ENCODE measurements at regions not wholly inside any gene's neighbourhood (a gene's known extent, or its start where the extent isn't known, plus 50 kb on each side); places are given as distances from the start of the nearest gene placed in this dataset.

DNA sequence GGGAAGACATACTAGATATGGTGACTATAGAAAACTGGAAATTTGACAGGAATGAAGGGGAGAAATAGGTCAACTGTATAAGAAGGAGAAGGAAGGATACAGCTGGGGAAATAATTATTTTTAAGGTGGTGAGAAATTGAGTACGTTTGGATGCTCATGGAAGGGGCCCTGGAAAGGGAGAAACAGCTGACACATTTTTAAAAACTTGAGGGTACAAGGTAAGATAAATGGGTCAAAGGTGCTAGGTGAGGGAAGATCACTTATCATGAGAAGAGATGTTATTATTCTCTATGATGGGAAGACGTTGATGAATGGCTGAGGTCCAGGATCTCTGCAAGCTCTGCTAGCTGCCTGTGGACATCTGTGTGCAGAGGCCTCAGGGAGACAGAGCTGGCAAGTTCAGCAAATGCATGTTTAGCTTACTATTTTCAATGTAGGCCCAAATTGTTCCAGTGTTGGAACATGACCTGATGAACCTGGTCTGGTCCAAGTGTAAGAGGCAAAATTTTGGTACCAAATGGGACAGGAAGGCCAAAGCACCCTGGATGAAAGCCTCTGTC, 181.7 kb downstream of the MTRR start:
- DNase-seq, result no peak

DNA sequence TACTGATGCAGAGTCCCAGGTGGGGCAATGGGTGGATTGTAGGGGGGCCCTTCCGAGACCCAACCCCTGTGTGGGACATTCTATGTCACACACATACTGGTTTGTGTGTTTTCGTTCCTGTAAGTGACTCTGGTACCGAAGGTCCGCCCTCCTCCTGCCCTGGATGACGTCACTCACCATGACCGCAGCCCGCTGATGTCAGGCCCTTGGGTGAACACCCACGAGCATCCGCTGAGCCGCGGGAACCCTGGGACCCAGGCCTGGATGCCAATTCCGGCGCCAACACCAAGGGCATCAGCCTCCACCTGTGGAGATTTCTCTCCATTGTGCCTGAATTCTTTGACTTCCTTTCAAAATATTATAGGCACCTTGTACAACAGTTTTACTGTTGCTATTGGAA, 184.3 kb downstream of the MTRR start:
- no peak for DNase-seq

DNA sequence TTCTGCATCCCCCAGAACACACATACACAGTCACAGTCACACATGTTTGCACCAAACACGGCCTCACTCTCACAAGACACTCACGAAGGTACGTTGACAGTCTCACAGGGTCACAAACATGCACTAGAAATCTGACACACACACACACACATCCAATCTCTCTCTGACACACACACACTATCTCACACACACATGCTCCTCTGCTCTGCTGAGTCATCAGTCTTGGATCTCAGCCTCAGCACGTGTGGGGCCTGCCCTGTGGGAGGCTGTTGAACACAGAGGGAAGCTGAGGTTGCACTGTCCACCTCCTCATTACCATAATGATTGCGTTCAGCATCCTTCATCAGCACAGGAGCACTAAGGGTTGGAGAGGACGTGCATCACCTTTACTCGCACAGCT, 188.8 kb downstream of the MTRR start:
- DNase-seq, result no peak

DNA sequence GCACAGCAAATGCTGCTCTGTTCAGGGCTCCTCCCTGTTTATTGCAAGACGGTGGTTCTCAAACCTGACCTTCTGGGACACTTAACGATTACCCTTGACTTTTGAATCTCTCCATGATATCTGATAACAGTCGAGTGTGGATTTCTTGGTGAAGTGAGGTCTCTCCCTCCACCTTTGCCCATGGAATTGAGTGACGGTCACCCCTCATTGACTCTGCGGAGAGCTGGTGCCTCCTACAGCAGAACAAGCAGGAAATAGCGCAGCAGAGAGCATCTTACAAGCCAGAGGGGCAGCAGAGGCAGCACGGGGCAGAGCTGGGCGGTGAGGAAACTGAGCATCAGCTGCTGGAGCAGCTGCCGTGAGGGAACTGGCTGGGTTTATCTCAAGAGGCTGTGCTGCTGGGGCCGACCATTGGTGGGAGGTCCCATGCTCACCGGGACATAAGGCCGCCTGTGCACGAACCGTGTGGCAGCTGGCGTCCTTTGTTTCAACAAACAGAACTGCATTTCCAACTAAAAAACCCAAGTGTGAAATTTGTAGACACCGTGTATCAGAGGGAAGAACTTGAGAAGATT, 189.8 kb downstream of the MTRR start:
- DNase-seq, result no peak

DNA sequence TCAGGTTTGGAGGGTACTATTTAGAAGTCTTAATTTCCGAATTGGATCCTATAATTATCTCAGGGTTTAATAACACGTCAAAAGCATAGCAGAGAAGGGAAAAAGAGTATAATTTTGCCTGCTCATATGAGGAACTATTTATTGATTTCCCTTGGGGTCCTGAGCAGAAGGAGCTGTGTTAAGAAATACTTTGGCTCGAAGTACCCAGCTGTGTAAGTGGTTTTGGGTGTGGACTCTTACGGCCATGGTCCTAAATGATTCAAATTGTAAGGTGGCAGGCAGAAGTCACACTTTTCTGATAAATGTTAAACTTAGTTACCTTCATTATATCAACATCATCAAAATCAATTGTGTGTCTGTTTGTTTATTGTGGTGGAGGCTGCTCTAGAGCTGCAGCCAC, 190.4 kb downstream of the MTRR start:
- DNase-seq, result no peak

DNA sequence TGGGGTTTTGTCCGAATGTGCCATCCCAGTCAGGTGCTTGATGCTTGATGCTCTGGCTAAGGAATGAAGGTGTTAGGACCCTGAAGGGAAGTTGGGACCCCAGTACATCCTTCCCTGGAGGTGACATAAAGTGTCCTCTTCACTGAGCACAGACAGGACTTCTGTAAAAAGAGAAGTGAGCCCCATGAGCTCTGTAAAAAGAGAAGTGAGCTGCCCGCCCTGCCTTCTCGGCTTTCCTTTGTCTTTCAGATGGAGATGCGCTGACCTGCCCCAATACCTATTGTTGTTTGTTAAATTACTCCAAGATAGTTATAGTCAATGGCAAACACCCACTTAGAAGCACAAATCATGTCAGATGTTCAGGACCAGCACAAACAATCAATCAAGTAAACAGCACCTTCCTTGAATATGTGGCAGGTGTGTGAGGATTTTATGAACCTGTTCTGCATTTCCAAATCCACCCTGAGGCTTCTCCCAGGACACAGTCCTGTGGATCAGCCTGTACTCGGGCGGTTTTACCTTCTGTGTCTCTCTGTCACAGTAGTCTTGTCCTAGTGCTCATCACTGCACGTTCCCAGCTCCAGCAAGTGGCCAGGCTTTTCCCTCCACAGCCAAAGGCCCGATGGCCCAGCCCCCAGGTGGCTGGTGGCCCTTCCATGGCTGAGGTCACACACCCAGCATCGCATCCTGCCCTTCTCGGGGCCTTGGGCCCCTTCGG, 191.4 kb downstream of the MTRR start:
- DNase-seq, result no peak

DNA sequence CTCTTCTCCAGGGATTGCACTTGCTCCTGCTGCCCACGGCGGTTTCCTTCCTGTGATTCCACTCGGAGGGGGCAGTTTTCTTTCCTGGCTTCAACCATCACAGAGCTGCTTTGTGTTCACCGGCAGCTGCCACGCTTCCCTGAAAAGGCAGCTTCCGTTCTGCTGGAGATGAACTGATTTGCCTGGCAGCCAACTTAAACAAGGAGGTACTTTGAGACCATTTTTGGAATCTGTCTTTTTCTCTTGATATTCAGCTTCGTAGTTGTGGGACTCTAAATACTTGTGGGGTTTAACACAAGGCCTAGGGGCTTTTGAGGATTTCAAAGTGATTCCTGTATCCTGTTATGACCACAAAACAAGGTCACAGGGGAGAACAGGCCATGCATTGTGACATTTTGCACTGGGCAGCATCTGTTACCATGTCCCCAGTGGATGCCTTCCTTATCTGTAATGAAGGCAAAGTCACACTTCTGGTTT, 192.0 kb downstream of the MTRR start:
- no peak for DNase-seq

DNA sequence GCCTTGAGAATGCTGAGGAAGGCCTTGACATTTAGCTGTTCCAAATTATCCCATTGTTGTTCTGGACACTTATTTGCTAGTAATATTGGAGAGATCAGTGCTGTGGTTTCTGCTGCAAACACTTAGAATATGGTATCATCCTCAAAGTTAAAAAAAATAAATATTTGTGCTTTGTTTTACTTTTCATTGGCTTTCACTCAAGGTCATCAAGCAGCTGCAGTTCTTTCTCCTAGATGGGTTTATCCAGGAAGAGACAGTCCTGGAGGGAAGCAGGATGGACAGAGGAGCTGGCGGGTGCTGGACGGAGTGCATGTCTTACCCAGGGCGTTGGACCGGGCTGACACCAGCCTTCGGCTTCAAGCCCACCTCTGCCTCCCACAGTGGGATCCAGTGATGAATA, 193.6 kb downstream of the MTRR start:
- no peak for DNase-seq

DNA sequence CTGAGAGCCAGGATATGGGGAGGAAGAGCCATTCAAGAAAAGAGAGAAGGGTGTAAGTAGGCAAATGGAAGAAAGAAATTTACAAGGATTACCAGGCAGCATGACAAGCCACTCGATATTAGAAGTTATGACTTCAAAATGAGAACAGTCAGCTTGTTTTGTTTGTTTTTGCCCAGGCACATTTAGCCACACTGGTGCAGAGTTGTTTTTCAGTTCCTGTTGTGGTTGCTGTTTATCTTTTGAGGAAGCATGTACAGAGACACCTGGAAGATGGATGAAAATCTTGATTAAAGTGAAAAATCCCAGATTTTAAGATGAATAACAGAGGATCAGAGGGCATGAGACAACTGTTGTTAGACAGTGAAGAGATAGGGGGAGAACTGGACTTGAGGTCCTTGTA, 199.1 kb downstream of the MTRR start:
- no peak for DNase-seq

DNA sequence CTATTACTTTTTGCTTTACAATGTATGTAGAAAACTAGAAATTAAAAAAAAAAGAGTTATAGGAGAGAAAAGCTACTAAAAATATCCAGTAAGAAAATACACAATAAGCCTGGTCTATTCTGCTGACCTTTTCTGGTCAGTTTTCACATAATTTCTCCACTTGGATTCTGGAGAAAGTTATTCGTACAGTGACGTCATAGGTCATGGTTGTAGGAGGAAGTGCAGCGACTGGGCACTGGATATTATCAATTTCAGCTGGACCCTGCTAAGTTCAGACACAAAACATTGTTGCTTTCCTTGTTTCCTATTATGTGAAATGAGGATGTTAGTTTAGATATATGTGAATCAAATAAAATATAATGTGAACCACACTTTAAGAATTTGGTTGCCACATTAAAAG, 201.2 kb downstream of the MTRR start:
- DNase-seq, result no peak

DNA sequence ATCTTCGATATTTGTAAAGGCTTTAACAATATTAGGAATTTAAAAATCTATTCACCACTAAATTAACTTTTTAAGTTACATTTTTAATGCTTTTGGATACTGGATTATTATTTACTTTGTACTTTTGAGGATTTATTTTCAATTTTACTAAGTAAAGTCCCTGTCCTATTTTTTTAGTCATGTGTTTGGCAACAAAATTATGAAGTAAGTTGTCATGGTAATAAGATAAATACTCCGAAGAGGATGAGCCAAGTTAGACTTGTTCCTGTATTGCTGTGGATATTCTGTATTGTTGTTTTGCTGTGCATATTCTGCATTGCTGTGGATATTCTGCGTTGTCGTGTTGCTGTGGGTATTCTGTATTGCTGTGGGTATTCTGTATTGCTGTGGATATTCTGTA, 210.1 kb downstream of the MTRR start:
- DNase-seq, result no peak

DNA sequence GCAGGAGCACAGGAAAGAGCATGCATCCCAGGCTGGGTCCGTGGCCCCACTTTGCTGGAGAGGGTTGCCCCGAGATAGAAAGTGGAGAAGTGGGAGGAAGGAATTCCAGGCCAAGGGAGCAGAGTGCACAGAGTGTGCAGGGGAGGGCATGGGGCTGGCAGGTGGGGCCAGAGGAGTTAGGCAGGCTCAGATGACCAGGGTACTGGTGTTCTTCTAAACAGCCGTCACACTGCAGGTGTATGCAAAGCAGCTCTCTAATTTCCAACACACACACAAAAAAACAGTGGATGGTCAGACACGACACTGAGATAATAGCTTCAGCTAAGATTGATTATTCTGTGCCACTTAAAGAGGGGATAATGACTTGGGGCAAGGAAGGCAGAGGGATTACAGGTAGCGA, 212.2 kb downstream of the MTRR start:
- DNase-seq, result no peak

DNA sequence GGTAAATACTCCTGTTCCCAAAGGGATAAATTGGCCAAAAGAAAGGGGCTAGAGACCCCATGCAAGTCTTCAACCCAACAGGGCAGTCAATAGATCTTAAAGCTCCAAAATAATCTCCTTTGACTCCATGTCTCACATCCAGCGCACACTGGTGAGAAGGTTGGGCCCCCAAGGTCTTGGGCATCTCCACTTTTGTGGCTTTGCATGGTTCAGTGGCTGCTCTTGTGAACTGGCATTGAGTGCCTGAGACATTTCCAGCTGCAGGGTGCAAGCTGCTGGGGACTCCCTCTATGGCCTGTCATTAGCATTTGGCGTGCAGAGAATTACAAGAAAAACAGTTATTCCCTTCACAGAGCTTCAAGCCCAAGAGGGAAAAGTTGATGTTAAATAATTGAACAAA, 224.7 kb downstream of the MTRR start:
- DNase-seq, result no peak

DNA sequence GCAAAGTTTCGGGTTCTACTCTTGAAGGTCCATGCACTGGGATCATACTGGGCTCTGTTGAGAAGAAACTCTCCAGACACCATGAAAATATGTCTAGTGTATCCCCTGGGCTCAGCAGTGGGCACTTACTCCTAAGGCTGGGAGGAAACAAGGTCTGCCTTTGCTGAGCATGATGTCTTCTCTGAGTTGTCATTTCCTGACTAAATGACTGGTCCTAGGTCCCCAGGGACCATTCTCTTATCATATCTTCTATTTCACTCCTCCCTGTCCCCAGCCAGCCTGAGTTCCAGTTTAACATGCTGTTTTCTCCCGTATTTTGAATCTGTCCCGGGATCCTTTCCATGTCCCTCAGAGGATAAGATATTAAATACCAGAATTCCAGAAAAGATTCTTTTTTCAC, 225.4 kb downstream of the MTRR start:
- DNase-seq, result no peak

DNA sequence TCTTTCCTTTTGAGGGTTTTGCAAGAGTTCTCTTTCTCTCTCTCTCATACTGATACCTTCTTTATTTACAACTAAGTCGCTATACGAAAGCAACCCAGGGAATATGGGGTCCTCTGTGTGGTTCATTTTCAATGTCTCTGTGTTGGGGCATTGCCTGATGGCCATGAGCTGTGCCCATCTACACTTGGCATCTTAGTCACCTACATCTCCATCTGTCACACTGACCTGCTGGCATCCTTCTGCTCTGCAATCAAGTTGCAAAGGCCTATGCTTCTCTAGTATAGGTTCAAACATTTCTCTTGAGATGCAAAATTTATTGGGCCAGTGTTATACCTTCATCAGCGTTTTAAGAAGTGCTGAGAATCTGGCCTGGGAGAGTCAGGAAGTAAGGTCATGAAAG, 228.2 kb downstream of the MTRR start:
- DNase-seq, result no peak

DNA sequence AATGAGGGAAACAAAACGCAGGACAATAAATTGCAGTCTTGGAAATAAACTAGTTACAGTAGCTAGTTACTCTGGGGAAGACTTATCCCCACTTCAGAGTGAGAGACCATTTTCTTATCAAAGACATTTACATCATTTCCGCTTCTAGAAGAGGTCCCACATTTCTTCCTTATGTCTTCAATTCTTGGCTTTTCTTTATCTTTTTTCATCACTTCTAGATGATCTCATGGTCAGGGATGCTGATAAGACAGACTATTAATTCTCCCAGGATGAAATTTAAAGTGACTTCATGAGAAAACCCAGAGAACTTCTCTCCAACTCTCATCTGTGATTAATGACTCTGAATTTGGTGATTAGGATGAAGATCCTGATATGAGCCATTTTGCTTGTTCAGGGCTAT, 229.1 kb downstream of the MTRR start:
- DNase-seq, result no peak

DNA sequence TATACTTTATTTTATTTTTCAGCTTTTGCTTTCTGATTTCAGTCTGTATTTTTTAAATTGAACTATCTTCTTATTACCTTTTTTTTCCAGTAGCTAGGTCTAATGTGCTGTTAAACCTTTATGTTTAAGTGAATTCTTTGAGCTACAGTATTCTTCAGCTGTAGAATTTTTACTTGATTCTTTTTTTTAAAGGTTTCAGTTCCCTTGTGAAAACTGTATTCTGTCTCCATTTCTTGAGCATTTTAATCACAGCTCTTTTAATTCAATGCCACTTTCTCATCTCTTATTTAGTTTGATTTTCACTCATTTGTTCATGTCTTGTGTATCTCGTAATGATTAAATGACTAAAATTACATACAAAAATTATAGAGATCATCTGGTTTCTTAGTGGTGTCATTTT, 233.8 kb downstream of the MTRR start:
- DNase-seq, result no peak

DNA sequence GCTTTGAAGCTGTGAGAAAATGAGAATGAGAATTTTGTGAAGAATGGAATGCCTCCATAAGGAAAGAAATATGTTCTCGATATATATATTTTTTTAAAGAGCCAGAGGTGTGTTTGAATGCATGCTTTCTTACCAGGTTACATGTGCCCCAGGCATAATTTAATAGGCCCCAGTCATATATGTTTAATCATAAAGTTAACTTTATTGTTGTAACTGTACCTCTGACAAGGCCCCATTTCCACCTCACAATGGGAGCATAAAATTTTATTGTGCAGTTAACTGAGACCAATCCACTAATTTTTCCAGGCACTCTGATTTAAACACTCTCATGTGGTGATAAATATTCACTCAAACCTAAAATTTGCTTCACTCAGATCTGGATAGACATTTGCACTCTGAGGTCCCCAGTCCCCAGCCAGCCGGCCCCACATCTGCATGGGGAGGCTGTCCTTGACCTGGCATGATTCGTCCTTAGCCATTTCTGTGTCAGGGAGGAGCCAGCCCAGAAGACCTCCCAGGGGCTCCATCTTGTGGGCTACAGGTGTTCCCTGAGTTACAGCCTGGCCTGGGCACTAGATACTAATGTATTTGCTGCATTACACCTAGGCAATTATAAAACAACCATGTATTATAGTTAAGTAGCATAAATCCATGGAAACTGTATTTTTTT, 245.8 kb downstream of the MTRR start:
- no peak for DNase-seq

DNA sequence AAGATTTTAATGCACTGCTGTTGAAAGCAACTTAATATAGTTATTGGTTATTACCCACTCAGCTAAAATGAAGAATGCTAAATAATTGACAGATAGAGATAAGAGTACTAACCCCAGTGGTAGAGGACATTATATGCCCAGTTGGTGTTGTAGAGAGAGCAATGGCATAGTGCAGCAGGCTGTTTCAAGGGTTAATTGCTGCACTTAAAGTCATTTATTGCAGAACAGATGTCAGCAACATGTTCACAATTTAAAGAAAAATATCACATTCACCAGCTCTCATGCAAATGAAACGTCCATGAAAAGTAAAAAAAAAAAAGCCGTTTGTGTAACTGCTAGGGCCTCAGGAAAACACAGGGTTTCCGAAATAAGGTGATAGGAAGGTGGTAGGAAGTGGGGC, 254.6 kb downstream of the MTRR start:
- DNase-seq, result no peak

DNA sequence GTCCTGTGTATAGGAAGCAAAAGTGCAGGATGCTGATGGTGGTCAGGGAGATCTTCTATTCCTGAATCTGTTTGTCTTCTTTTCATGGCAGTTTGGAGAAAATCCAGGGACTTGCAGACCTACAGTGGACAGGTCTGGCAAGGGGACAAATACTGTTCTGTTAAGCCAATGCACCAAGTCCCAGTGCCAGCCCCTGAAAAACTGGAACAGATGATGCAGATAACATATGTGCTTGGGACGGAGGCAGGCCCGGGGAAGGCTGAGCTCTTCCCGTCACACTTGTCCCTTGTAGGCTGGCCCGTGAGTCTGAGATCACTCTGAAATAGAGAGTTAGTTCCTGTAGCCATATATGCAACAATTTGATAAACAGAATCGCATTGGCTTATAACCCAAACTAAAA, 265.7 kb downstream of the MTRR start:
- DNase-seq, result no peak

DNA sequence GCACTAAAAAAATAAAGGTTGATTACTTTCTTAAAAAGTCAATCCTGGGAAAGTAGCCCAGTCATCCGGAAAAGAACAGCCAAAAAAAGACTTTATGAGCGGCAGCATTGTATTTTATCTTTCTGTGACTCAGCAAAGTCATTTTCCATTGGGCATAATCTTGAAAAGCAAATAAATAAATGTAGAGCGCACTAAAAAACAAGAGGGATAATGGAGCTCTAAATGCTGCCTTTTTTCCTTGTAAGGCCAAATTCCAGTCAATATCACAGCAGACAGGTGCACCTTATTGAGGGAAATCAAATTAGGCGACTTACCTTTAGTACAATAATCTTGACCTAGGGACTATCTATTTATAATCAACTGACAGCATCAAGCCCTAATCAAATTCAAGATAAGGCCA, 266.8 kb downstream of the MTRR start:
- no peak for DNase-seq

DNA sequence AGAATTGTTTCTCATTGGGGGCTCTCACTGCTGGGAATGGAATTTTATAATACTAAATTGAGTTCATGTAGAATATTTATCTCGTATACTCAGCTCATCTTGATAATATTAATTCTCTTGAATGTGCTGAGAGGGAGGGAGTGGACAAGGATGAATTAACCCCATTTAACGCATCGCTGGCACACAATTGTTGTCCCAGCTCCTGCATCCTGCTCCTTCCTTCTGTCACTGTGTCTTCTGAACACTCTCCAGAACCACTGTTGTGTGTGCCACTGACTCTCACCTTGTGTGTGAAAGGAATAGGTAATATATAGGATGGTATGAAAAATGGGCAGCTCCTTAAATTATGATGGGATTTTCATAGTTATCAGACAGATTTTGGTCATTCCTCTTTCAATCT, 267.3 kb downstream of the MTRR start:
- DNase-seq, result no peak

DNA sequence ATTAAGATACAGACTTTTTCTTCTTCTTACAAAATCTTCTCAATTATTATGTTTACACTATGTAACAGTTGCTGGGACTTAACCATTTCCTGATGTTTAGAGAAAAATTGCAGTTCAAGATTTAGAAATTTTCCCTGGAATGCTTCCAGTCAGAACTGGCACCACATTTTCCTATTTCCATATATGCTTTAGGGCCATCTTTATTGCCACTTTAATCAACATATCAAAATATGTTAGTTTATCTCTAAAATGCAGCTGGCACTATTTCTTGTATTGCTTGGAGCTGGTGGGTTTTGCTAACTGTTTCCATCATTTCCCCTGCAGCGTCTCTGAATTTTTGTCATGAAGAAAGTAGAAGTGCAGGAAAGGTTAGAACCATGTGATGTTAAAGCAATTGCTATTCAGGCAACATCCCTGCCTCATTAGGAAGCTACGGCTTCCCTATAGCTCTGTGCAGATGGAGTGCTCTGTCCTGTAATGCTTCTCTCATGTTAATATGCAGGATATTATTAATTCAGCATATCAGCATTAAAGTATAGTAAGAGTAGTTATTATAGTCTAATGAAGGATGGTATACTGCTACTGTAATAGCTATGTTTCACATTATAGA, 269.1 kb downstream of the MTRR start:
- no peak for DNase-seq

DNA sequence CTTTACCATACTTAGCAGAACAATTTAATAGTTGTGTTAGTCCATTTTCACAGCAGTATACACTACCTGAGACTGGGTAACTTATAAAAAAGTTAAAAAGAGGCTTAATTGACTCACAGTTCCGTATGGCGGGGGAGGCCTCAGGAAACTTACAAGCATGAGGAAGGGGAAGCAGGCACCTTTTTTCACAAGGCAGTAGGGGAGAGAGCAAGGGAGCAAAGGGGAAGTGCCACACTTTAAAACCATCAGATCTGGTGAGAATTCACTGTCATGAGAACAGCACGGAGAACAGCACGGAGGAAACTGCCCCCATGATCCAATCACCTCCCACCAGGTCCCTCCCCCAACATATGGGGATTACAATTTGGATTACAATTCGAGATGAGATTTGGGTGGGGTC, 269.9 kb downstream of the MTRR start:
- no peak for DNase-seq
